GM21723 (cell line): ENCODE measurements at regions not wholly inside any gene's neighbourhood (a gene's known extent, or its start where the extent isn't known, plus 50 kb on each side); places are given as distances from the start of the nearest gene placed in this dataset.

Source experiments
- ATAC-seq: cut with Tn5 transposase; IDR thresholded peaks from one replicate; pipeline ENCODE4 v1.9.1; 2021; ENCODE audit warnings: mild to moderate bottlenecking, moderate library complexity; ENCODE audit not compliant: unreplicated experiment

DNA sequence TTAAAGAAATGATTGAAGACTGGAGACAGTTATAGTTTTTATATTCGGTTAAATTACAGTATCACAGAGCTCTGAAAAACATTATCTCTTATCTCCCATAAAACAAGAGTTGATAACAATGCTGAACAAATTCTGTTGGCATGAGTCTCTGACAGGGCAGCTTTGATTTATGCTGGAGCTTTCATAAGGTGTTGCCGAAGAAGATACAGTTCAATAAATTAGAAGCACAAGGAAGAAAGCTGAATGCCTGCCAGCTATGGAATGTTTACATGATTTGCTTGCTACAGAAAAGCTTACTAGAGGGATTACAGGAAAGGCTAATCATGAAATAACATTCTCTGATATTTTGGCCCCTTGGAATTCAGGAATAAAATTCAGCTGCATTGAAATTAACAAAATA lies 431.9 kb upstream of the GJE1 start:
- no peak for ATAC-seq

GRCh38 chr6:141688916-141689315 lies 443.8 kb upstream of the GJE1 start:
- ATAC-seq, result peak; percentile 67

GRCh38 chr6:141685416-141685815 lies 447.3 kb upstream of the GJE1 start:
- ATAC-seq, result no peak

DNA sequence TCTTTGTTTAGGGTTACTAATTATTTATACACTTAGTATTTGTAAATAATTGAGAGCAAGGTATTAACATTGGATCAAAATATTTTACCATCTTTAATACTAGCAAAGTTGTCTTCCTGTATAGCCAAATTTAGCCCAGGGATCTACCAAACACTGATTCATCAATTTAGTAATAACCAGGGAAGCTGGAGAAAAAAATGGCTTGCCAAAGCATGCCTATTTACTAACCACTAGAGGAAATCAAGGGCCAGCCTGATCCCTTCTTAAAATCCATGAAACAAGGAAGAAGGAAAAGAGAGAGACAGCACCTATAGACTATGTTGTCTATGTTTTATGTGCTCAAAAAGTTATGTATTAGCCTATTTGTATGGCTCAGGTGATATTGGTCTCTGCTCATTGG lies 450.3 kb upstream of the GJE1 start:
- no peak for ATAC-seq

DNA sequence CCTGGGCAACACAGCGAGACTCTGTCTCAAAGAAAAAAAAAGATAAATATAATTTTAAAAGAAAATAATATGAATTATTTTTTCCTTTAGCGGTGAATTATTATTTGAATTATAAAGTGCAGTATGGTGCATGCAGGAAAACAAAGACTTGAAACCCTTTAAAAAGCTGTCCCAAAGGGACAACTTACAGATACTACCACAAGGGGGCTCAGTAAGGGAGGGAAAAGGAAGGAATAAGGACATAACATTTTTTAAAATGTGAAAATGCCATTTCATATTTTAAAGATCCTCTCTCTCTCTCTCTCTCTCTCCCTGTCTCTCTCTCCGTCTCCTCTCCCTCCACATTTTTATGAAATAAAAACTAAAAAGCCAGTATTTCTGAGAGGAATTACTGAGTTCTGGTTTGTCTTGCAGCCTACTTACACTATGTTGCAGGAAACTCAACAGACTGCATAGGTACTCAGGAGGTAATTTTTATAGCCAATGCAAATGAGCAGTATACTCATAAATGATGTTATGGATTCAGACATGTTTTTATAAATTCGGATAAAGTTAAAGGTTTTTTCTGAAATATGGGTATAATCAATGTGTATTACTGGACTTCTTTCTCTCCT lies 455.0 kb upstream of the GJE1 start:
- ATAC-seq, result peak; percentile 67

DNA sequence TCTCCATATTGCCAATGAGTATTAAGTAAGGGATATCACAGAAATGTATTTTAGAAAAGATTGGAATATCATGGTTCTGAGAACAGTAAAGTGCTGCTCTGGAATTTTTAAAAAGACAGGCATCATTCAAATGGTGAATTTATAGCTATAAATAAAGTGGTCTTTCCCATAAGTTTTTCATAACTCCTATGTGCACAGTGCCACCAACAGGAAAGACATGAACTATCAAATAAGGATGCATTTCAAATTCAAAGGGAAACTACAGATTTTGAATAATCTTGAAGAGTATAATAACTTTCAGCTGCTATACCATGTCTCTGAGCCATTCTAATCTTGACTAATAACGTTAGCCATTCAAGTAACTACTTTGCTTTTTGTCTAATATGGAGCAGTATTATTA lies 456.8 kb upstream of the GJE1 start:
- ATAC-seq, result no peak

DNA sequence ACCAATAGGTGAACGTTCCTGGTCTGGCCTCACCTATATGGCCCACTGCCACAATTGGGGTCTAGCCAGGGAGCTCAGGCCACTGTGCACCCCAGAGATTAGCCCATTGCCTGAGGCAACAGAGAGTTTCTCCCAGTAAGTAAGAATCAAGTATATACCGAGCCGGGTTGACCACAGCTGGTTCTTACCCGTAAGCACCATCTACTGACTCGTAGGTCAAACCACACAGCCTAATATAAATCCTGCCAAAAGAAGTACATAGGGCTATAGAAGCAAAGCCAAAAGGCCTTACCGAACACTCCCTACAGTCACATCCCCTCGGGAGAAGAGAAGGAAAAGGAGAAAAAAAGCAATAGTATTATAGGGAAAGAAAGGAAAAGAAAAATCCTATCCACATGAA lies 463.6 kb upstream of the GJE1 start:
- no peak for ATAC-seq

GRCh38 chr6:141667580-141668309 lies 465.0 kb upstream of the GJE1 start:
- ATAC-seq, result no peak

- ATAC-seq, result no peak
Measured at GRCh38 chr6:141666187-141666586, 466.5 kb upstream of the GJE1 start.

DNA sequence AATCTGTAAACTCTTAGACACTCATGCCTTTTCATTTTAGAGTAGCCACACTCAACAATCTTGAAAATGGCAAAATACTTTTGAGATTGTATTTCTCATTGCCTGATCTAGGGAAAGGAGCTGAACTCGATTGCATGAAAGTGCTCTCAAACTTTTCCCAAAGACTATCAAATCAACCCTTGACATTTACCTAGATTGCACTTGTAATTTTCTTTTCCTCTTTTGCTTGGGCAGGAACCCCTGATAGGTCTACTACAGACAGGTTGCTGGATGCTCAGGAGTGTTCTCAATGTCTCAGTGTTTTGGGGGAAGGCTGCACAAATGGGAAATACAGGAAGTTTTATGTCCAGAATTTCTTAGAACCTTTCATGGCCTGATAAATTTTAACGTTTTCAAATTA lies 468.0 kb upstream of the GJE1 start:
- ATAC-seq, result no peak

DNA sequence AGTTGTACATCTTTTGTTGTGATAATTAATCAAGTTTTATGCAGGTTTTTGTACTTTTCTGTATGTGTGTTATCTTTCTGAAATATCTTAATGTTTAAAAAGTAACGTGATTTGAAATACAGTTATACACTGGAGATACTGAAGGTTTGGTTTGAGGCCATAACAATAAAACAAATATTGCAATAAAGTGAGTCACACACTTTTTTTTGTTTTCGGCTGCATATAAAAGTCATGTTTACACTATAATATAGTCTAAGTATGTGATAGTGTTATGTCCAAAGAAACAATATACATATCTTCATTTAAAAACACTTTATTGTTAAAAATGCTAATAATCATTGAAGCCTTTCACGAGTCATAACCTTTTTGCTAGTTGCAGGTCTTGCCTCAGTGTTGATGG lies 473.1 kb upstream of the GJE1 start:
- no peak for ATAC-seq

GRCh38 chr6:141658696-141659095 lies 474.0 kb upstream of the GJE1 start:
- no peak for ATAC-seq

DNA sequence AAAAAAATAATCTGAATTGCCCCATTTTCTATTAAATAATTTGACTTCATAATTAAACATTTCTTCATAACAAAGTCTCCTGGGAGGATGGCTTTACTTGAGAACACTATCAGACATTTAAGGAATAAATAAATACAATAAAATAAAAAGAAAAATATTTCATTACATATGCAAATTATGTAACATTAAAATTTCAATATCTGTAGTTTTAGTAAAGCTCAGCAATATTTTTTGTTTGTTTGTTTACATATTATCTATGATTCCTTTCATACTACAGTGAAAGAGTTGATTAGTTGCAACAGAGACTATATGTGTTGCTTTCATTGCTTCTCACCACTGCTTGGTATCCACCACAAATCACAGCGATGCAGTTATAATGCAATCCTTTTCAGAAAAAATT lies 474.9 kb upstream of the GJE1 start:
- ATAC-seq, result no peak

DNA sequence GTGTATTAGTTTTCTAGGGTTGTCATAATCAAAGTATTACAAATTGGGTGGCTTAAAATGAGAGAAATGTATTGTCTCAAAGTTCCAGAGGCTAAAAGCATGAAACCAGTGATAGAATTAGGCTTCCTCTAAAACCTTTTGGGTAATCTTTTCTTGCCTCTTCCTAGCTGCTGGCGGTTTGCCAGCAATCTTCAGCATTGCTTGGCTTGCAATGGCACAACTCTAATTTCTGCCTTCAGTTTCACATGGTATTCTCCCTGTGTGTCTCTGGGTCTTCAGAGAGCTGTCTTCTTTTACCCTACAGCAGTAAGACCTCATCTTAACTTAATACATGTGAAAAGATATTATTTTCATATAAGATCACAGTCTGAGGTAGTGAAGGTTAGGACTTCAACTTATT lies 479.1 kb upstream of the GJE1 start:
- no peak for ATAC-seq

- no peak for ATAC-seq
Measured at GRCh38 chr6:141641951-141642350, 490.8 kb upstream of the GJE1 start.

- no peak for ATAC-seq
Measured at GRCh38 chr6:141641406-141641805, 491.3 kb upstream of the GJE1 start.

- no peak for ATAC-seq
Measured at GRCh38 chr6:141635621-141636020, 497.1 kb upstream of the GJE1 start.

DNA sequence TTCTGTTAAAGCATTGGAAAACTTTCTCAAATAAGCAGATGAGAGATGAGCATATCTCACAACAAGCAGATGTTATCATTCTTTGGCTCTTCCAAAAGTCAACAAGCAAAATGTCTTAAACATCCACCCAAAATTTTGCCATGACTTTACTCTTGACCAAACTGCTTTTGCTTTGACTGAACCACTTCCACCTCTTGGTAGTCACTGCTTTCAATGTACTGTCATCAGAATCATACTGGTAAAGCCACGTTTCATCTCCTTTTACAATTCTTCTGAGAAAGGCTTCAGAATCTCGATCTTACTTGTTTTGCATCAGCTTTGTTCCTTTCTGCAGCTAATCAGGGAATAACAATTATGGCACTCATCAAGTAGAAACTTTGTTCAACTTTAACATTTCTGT lies 498.5 kb upstream of the GJE1 start:
- ATAC-seq, result no peak

- ATAC-seq, result no peak
Measured at GRCh38 chr6:141624301-141624700, 508.4 kb upstream of the GJE1 start.

- ATAC-seq, result no peak
Measured at GRCh38 chr6:141618180-141618581, 514.5 kb upstream of the GJE1 start.

DNA sequence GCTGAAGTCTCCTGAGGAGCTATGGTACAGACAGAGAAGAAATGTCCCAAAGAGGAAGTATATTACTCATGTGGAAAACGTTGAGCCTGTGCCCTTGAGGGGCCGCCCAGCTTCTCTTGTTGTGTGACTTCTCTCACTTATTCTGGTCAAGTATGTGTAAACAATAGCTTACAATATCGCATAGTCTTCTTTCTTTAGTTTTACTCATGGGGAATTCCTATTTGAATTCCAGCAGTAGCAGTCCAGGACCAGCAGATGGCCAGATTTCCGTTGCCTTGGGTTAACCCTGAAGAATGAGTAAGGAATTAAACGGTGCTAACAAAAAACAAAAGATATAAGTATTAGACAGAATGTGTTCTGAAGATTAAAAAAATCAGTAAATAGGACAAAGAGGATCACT lies 522.0 kb upstream of the GJE1 start:
- ATAC-seq, result no peak

- no peak for ATAC-seq
Measured at GRCh38 chr6:141607956-141608355, 524.8 kb upstream of the GJE1 start.

GRCh38 chr6:141598487-141598886 lies 534.2 kb upstream of the GJE1 start:
- ATAC-seq, result no peak
